Keratinocyte (primary cell): ENCODE measurements at regions not wholly inside any gene's neighbourhood (a gene's known extent, or its start where the extent isn't known, plus 50 kb on each side); places are given as distances from the start of the nearest gene placed in this dataset.

ENCODE experiments used
- EZH2 ChIP-seq: IDR thresholded peaks from one replicate; pipeline ENCODE4 v1.6.1; 2012; ENCODE audit warnings: inconsistent platforms, mild to moderate bottlenecking, low read length, moderate library complexity
- TF ChIP-seq, protein P1 (sequence below), 3 experiments: IDR thresholded peaks in 1 of 3; conservative IDR thresholded peaks in 1 of 3; optimal IDR thresholded peaks in 1 of 3; 2 replicates in 2 of 3; 3 replicates in 1 of 3; pipeline versions ENCODE3 to v1.5.1; 2011; ENCODE audit warnings: low read length in 3 of 3, mild to moderate bottlenecking in 3 of 3, moderate library complexity in 2 of 3, control low read depth in 1 of 3, inconsistent platforms in 1 of 3; ENCODE audit not compliant: insufficient read depth in 2 of 3; ENCODE audit errors: extremely low read depth in 1 of 3

DNA sequence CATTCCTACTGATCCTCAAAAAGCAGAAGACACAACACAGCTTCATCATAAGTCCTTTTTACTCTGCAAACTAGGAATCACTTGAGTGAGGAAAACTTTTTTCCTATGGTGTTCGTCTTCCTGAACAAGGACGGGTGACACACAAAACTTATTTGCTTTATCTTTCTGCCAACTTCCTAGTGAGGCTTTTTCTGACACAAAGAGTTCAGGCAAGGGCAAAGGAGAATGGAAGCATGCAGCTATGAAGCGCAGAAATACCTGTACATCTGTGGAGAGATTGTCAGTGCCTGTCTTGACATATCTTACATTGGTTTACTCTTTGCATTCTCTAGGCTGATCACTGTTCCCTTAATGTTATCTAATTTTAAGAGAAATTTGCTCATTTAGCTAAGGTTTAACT, 548.0 kb upstream of the IGFBP7 start:
- TF ChIP-seq, protein P1, sequence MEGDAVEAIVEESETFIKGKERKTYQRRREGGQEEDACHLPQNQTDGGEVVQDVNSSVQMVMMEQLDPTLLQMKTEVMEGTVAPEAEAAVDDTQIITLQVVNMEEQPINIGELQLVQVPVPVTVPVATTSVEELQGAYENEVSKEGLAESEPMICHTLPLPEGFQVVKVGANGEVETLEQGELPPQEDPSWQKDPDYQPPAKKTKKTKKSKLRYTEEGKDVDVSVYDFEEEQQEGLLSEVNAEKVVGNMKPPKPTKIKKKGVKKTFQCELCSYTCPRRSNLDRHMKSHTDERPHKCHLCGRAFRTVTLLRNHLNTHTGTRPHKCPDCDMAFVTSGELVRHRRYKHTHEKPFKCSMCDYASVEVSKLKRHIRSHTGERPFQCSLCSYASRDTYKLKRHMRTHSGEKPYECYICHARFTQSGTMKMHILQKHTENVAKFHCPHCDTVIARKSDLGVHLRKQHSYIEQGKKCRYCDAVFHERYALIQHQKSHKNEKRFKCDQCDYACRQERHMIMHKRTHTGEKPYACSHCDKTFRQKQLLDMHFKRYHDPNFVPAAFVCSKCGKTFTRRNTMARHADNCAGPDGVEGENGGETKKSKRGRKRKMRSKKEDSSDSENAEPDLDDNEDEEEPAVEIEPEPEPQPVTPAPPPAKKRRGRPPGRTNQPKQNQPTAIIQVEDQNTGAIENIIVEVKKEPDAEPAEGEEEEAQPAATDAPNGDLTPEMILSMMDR (optimal IDR thresholded peaks at IDR 0.05 in 1 of 3, IDR thresholded peaks at IDR 0.05 in 1 of 3, conservative IDR thresholded peaks at IDR 0.05 in 1 of 3; ENCODE audit: extremely low read depth in 1 of 3, insufficient read depth in 2 of 3, low read length in 3 of 3), result no peak
- no peak for TF ChIP-seq EZH2
